Astrocyte (in vitro differentiated cells and primary cell): ENCODE measurements at regions not wholly inside any gene's neighbourhood (a gene's known extent, or its start where the extent isn't known, plus 50 kb on each side); places are given as distances from the start of the nearest gene placed in this dataset.

Experiments
- DNase-seq: peaks from one replicate; pipeline ENCODE4 v3.0.0-alpha.2; 2010; ENCODE audit warnings: low read depth
- FAIRE-seq: peaks from 2 replicates; lab custom pipeline; 2011; peaks lifted over from hg19 to GRCh38; lab: Jason Lieb, UNC
- H2AFZ ChIP-seq: 2 replicates; pipeline ENCODE4 v1.6.0; 2012; ENCODE audit warnings: low read depth, low read length, inconsistent platforms
- H3K27ac ChIP-seq: 2 replicates; pipeline ENCODE4 v1.5.1; 2011; ENCODE audit warnings: low read depth, low read length, inconsistent platforms
- H3K27me3 ChIP-seq: 2 replicates; pipeline ENCODE4 v1.6.0; 2011; ENCODE audit warnings: low read length, inconsistent platforms; ENCODE audit not compliant: insufficient read depth
- H3K36me3 ChIP-seq: 2 replicates; pipeline ENCODE4 v1.5.1; 2011; ENCODE audit warnings: low read length, inconsistent platforms; ENCODE audit not compliant: insufficient read depth
- H3K4me1 ChIP-seq: 2 replicates; pipeline ENCODE4 v1.5.1; 2011; ENCODE audit warnings: low read length, inconsistent platforms; ENCODE audit not compliant: insufficient read depth
- H3K4me2 ChIP-seq: 2 replicates; pipeline ENCODE4 v1.6.0; 2012; ENCODE audit warnings: low read length, inconsistent platforms
- H3K4me3 ChIP-seq: 2 replicates; pipeline ENCODE4 v1.5.1; 2011; ENCODE audit warnings: low read depth, mild to moderate bottlenecking, low read length, inconsistent platforms; ENCODE audit not compliant: insufficient read depth
- H3K79me2 ChIP-seq: 2 replicates; pipeline ENCODE4 v1.6.0; 2012; ENCODE audit warnings: mild to moderate bottlenecking, low read length, inconsistent platforms; ENCODE audit not compliant: insufficient read depth
- H3K9ac ChIP-seq: 2 replicates; pipeline ENCODE4 v1.6.0; 2012; ENCODE audit warnings: mild to moderate bottlenecking, low read length, inconsistent platforms
- H3K9me3 ChIP-seq: 2 replicates; pipeline ENCODE4 v1.5.1; 2012; ENCODE audit warnings: low read depth, mild to moderate bottlenecking, low read length, inconsistent platforms; ENCODE audit not compliant: insufficient read depth
- H4K20me1 ChIP-seq: 2 replicates; pipeline ENCODE4 v1.6.0; 2012; ENCODE audit warnings: low read length, inconsistent platforms; ENCODE audit not compliant: insufficient read depth
- H3K27ac Mint-ChIP-seq: one replicate; pipeline ENCODE4 v1.8.0; 2021; ENCODE audit warnings: mild to moderate bottlenecking, mixed read lengths; ENCODE audit not compliant: unreplicated experiment
- H3K27me3 Mint-ChIP-seq: one replicate; pipeline ENCODE4 v1.8.0; 2021; ENCODE audit warnings: low read depth, mixed read lengths; ENCODE audit not compliant: unreplicated experiment
- H3K36me3 Mint-ChIP-seq: one replicate; pipeline ENCODE4 v1.8.0; 2021; ENCODE audit warnings: low read depth, mixed read lengths; ENCODE audit not compliant: unreplicated experiment
- H3K4me1 Mint-ChIP-seq: one replicate; pipeline ENCODE4 v1.8.0; 2021; ENCODE audit warnings: low read depth, mixed read lengths; ENCODE audit not compliant: unreplicated experiment
- H3K4me3 Mint-ChIP-seq: one replicate; pipeline ENCODE4 v1.8.0; 2021; ENCODE audit warnings: mild to moderate bottlenecking, moderate library complexity, mixed read lengths; ENCODE audit not compliant: unreplicated experiment
- H3K9me3 Mint-ChIP-seq: one replicate; pipeline ENCODE4 v1.8.0; 2021; ENCODE audit warnings: mild to moderate bottlenecking, mixed read lengths; ENCODE audit not compliant: unreplicated experiment
- CTCF ChIP-seq: IDR thresholded peaks from 2 replicates; pipeline ENCODE4 v1.5.1; 2011; ENCODE audit warnings: low read depth, mild to moderate bottlenecking, inconsistent platforms, low read length, moderate library complexity; ENCODE audit not compliant: insufficient read depth
- EZH2 ChIP-seq: IDR thresholded peaks from 2 replicates; pipeline ENCODE4 v1.6.1; 2012; ENCODE audit warnings: mild to moderate bottlenecking, low read length, inconsistent platforms; ENCODE audit not compliant: insufficient read depth

- Mint-ChIP-seq H3K4me3 (no peak overlapping the region), H3K27me3 (peaks cover 14% of the 10 kb centered on the region), H3K27ac (no peak overlapping the region), H3K9me3 (peaks cover 6% of the 10 kb centered on the region), H3K36me3 (no peaks in the 10 kb centered on the region), H3K4me1 (no peaks in the 10 kb centered on the region)
- H4K20me1 ChIP-seq = no peaks in the 10 kb centered on the region
- H3K9ac ChIP-seq = no peak overlapping the region
- no peaks in the 10 kb centered on the region for H3K4me1 ChIP-seq
- no peaks in the 10 kb centered on the region for H3K9me3 ChIP-seq
- FAIRE-seq (no peak), DNase-seq (no peak)
- H3K4me2 ChIP-seq = no peak overlapping the region
- TF ChIP-seq EZH2 (no peak), CTCF (no peak)
- H2AFZ ChIP-seq = no peak overlapping the region
- no peaks in the 10 kb centered on the region for H3K36me3 ChIP-seq
- no peak overlapping the region for H3K4me3 ChIP-seq
- no peak overlapping the region for H3K27ac ChIP-seq
- H3K27me3 ChIP-seq = no peaks in the 10 kb centered on the region
- no peaks in the 10 kb centered on the region for H3K79me2 ChIP-seq
Measured at GRCh38 chr2:8502316-8502715, 179.5 kb upstream of the ID2 start.

- H3K27me3 ChIP-seq = no peaks in the 10 kb centered on the region
- H3K79me2 ChIP-seq = no peaks in the 10 kb centered on the region
- no peak overlapping the region for H3K27ac ChIP-seq
- H3K36me3 ChIP-seq = no peaks in the 10 kb centered on the region
- Mint-ChIP-seq H3K9me3 (peaks cover 12% of the 10 kb centered on the region), H3K4me1 (no peaks in the 10 kb centered on the region), H3K36me3 (no peaks in the 10 kb centered on the region), H3K27ac (no peak overlapping the region), H3K4me3 (no peak overlapping the region), H3K27me3 (peaks cover 8% of the 10 kb centered on the region)
- no peaks in the 10 kb centered on the region for H3K9me3 ChIP-seq
- no peak overlapping the region for H3K4me3 ChIP-seq
- no peaks in the 10 kb centered on the region for H4K20me1 ChIP-seq
- no peak for TF ChIP-seq CTCF
- no peak for TF ChIP-seq EZH2
- no peak overlapping the region for H2AFZ ChIP-seq
- H3K4me1 ChIP-seq = no peaks in the 10 kb centered on the region
- no peak for DNase-seq
- FAIRE-seq = no peak
- H3K9ac ChIP-seq = no peak overlapping the region
- no peak overlapping the region for H3K4me2 ChIP-seq
Measured at GRCh38 chr2:8505311-8505920, 176.4 kb upstream of the ID2 start.

- Mint-ChIP-seq H3K9me3 (peaks cover 16% of the 10 kb centered on the region), H3K27ac (no peak overlapping the region), H3K27me3 (peaks cover 7% of the 10 kb centered on the region), H3K4me1 (peaks cover under 1% of the 10 kb centered on the region), H3K4me3 (no peak overlapping the region), H3K36me3 (no peaks in the 10 kb centered on the region)
- Histone ChIP-seq H3K27me3 (no peaks in the 10 kb centered on the region), H3K27ac (no peak overlapping the region), H3K4me3 (no peak overlapping the region), H3K4me2 (no peak overlapping the region), H3K9ac (no peak overlapping the region), H3K4me1 (peaks cover 2% of the 10 kb centered on the region), H2AFZ (no peak overlapping the region), H4K20me1 (no peaks in the 10 kb centered on the region), H3K79me2 (no peaks in the 10 kb centered on the region), H3K36me3 (no peaks in the 10 kb centered on the region), H3K9me3 (no peaks in the 10 kb centered on the region)
- FAIRE-seq (no peak), DNase-seq (no peak)
- no peak for TF ChIP-seq EZH2
Measured at GRCh38 chr2:8506746-8507145, 175.1 kb upstream of the ID2 start.
